GM19395 (cell line): ENCODE measurements at regions not wholly inside any gene's neighbourhood (a gene's known extent, or its start where the extent isn't known, plus 50 kb on each side); places are given as distances from the start of the nearest gene placed in this dataset.

Experiments used
- ATAC-seq: cut with Tn5 transposase; IDR thresholded peaks from one replicate; pipeline ENCODE4 v1.9.1; 2021; ENCODE audit warnings: mild to moderate bottlenecking, moderate library complexity; ENCODE audit not compliant: unreplicated experiment

- no peak for ATAC-seq
These were observed 338.0 kb upstream of the IRX4 start for GRCh38 chr5:2220741-2221140.

GRCh38 chr5:2219149-2219776 lies 336.5 kb upstream of the IRX4 start:
- ATAC-seq = no peak

- ATAC-seq = no peak
These were observed 334.5 kb upstream of the IRX4 start for GRCh38 chr5:2217219-2217618.

- ATAC-seq = no peak
These were observed 332.3 kb upstream of the IRX4 start for GRCh38 chr5:2214910-2215590.

- ATAC-seq = no peak
These were observed 330.5 kb upstream of the IRX4 start for GRCh38 chr5:2213121-2213730.

GRCh38 chr5:2212481-2212880 lies 329.8 kb upstream of the IRX4 start:
- ATAC-seq = no peak

- ATAC-seq = no peak
These were observed 325.5 kb upstream of the IRX4 start for GRCh38 chr5:2208239-2208544.

GRCh38 chr5:2207416-2208238 lies 324.9 kb upstream of the IRX4 start:
- no peak for ATAC-seq

GRCh38 chr5:2207109-2207399 lies 324.3 kb upstream of the IRX4 start:
- ATAC-seq = no peak

GRCh38 chr5:2206293-2207108 lies 323.8 kb upstream of the IRX4 start:
- no peak for ATAC-seq

GRCh38 chr5:2205596-2206226 lies 323.0 kb upstream of the IRX4 start:
- no peak for ATAC-seq

- ATAC-seq = no peak
These were observed 322.5 kb upstream of the IRX4 start for GRCh38 chr5:2205185-2205585.

- ATAC-seq = no peak
These were observed 321.9 kb upstream of the IRX4 start for GRCh38 chr5:2204366-2205184.

GRCh38 chr5:2203774-2204173 lies 321.0 kb upstream of the IRX4 start:
- no peak for ATAC-seq

GRCh38 chr5:2201832-2202231 lies 319.1 kb upstream of the IRX4 start:
- no peak for ATAC-seq

GRCh38 chr5:2201421-2201820 lies 318.7 kb upstream of the IRX4 start:
- ATAC-seq = no peak

GRCh38 chr5:2201011-2201410 lies 318.3 kb upstream of the IRX4 start:
- no peak for ATAC-seq

- no peak for ATAC-seq
These were observed 317.7 kb upstream of the IRX4 start for GRCh38 chr5:2200261-2200950.

GRCh38 chr5:2199697-2200096 lies 317.0 kb upstream of the IRX4 start:
- ATAC-seq = no peak
